ENCODE measurements at regions not wholly inside any gene's neighbourhood (a gene's known extent, or its start where the extent isn't known, plus 50 kb on each side); places are given as distances from the start of the nearest gene placed in this dataset.
"Not testable (repeated sequence)": the region's sequence is repeated elsewhere in the genome, so short reads cannot be mapped to it uniquely, and the experiment has no call there.

GRCh38 chr7:149566103-149566502 lies 68.5 kb upstream of the ZNF746 start:
- H3K9me3 ChIP-seq (ENCODE audit: control insufficient read depth in 2 of 2, low read length in 2 of 2): peaks cover 5 to 6% of the 10 kb centered on the region in 2 donors
- H3K27ac ChIP-seq (ENCODE audit: low read length): no peak overlapping the region
- H3K4me1 ChIP-seq (ENCODE audit: control insufficient read depth, insufficient read depth, low read length): peaks cover 18% of the 10 kb centered on the region
- H3K27me3 ChIP-seq (ENCODE audit: control insufficient read depth in 1 of 2, insufficient read depth in 2 of 2, low read length in 2 of 2): no peaks in the 10 kb centered on the region
- no peak overlapping the region for H3K4me3 ChIP-seq (ENCODE audit: low read length in 2 of 2)
- peaks cover 0 to 7% of the 10 kb centered on the region in 2 donors for H3K36me3 ChIP-seq (ENCODE audit: control insufficient read depth in 2 of 2, insufficient read depth in 2 of 2, low read length in 2 of 2)
- H3K9ac ChIP-seq (ENCODE audit: low read length in 2 of 2): no peak overlapping the region

GRCh38 chr7:149565096-149565382 lies 67.4 kb upstream of the ZNF746 start:
- Histone ChIP-seq H3K9ac (ENCODE audit: low read length in 2 of 2) (no peak overlapping the region), H3K4me3 (ENCODE audit: low read length in 2 of 2) (no peak overlapping the region), H3K36me3 (ENCODE audit: control insufficient read depth in 2 of 2, insufficient read depth in 2 of 2, low read length in 2 of 2) (peaks cover 0 to 10% of the 10 kb centered on the region in 2 donors), H3K27me3 (ENCODE audit: control insufficient read depth in 1 of 2, insufficient read depth in 2 of 2, low read length in 2 of 2) (no peaks in the 10 kb centered on the region), H3K9me3 (ENCODE audit: control insufficient read depth in 2 of 2, low read length in 2 of 2) (peaks cover 5 to 6% of the 10 kb centered on the region in 2 donors), H3K4me1 (ENCODE audit: control insufficient read depth, insufficient read depth, low read length) (peaks cover 18% of the 10 kb centered on the region), H3K27ac (ENCODE audit: low read length) (no peak overlapping the region)

GRCh38 chr7:149564340-149565095 lies 66.9 kb upstream of the ZNF746 start:
- H3K36me3 ChIP-seq (ENCODE audit: control insufficient read depth in 2 of 2, insufficient read depth in 2 of 2, low read length in 2 of 2): peaks cover 0 to 10% of the 10 kb centered on the region in 2 donors
- H3K9me3 ChIP-seq (ENCODE audit: control insufficient read depth in 2 of 2, low read length in 2 of 2): peaks cover 5 to 6% of the 10 kb centered on the region in 2 donors
- H3K27ac ChIP-seq (ENCODE audit: low read length): no peak overlapping the region
- no peak overlapping the region for H3K9ac ChIP-seq (ENCODE audit: low read length in 2 of 2)
- peaks cover 18% of the 10 kb centered on the region for H3K4me1 ChIP-seq (ENCODE audit: control insufficient read depth, insufficient read depth, low read length)
- no peaks in the 10 kb centered on the region for H3K27me3 ChIP-seq (ENCODE audit: control insufficient read depth in 1 of 2, insufficient read depth in 2 of 2, low read length in 2 of 2)
- H3K4me3 ChIP-seq (ENCODE audit: low read length in 2 of 2): no peak overlapping the region

GRCh38 chr7:149562602-149563001 lies 65.0 kb upstream of the ZNF746 start:
- Histone ChIP-seq H3K9me3 (ENCODE audit: control insufficient read depth in 2 of 2, low read length in 2 of 2) (peaks cover 0 to 3% of the 10 kb centered on the region in 2 donors), H3K4me3 (ENCODE audit: low read length in 2 of 2) (no peak overlapping the region), H3K27me3 (ENCODE audit: control insufficient read depth in 1 of 2, insufficient read depth in 2 of 2, low read length in 2 of 2) (no peaks in the 10 kb centered on the region), H3K4me1 (ENCODE audit: control insufficient read depth, insufficient read depth, low read length) (peaks cover 11% of the 10 kb centered on the region), H3K9ac (ENCODE audit: low read length in 2 of 2) (no peak overlapping the region), H3K36me3 (ENCODE audit: control insufficient read depth in 2 of 2, insufficient read depth in 2 of 2, low read length in 2 of 2) (peaks cover 6 to 19% of the 10 kb centered on the region in 2 donors), H3K27ac (ENCODE audit: low read length) (no peak overlapping the region)

GRCh38 chr7:149561072-149561471 lies 63.5 kb upstream of the ZNF746 start:
- Histone ChIP-seq H3K27me3 (ENCODE audit: control insufficient read depth in 1 of 2, insufficient read depth in 2 of 2, low read length in 2 of 2) (no peaks in the 10 kb centered on the region), H3K4me1 (ENCODE audit: control insufficient read depth, insufficient read depth, low read length) (no peaks in the 10 kb centered on the region), H3K36me3 (ENCODE audit: control insufficient read depth in 2 of 2, insufficient read depth in 2 of 2, low read length in 2 of 2) (peaks cover 10 to 17% of the 10 kb centered on the region in 2 donors), H3K4me3 (ENCODE audit: low read length in 2 of 2) (no peak overlapping the region), H3K27ac (ENCODE audit: low read length) (no peak overlapping the region), H3K9me3 (ENCODE audit: control insufficient read depth in 2 of 2, low read length in 2 of 2) (peaks cover 0 to 3% of the 10 kb centered on the region in 2 donors), H3K9ac (ENCODE audit: low read length in 2 of 2) (no peak overlapping the region)

- peaks cover 10 to 20% of the 10 kb centered on the region in 2 donors for H3K36me3 ChIP-seq (ENCODE audit: control insufficient read depth in 2 of 2, insufficient read depth in 2 of 2, low read length in 2 of 2)
Observed at GRCh38 chr7:149559711-149560110, 62.1 kb upstream of the ZNF746 start.

GRCh38 chr7:149558149-149558861 lies 60.7 kb upstream of the ZNF746 start:
- no peaks in the 10 kb centered on the region for H3K4me1 ChIP-seq (ENCODE audit: control insufficient read depth, insufficient read depth, low read length)
- no peak overlapping the region for H3K27ac ChIP-seq (ENCODE audit: low read length)
- H3K4me3 ChIP-seq (ENCODE audit: low read length in 2 of 2): no peak overlapping the region
- H3K27me3 ChIP-seq (ENCODE audit: control insufficient read depth in 1 of 2, insufficient read depth in 2 of 2, low read length in 2 of 2): no peaks in the 10 kb centered on the region
- no peak overlapping the region for H3K9ac ChIP-seq (ENCODE audit: low read length in 2 of 2)
- H3K36me3 ChIP-seq (ENCODE audit: control insufficient read depth in 2 of 2, insufficient read depth in 2 of 2, low read length in 2 of 2): peaks cover 10 to 20% of the 10 kb centered on the region in 2 donors
- H3K9me3 ChIP-seq (ENCODE audit: control insufficient read depth in 2 of 2, low read length in 2 of 2): no peaks in the 10 kb centered on the region

More at GRCh38 chr7:149559711-149560110, 62.1 kb upstream of the ZNF746 start:
- peaks cover 0 to 3% of the 10 kb centered on the region in 2 donors for H3K9me3 ChIP-seq (ENCODE audit: control insufficient read depth in 2 of 2, low read length in 2 of 2)
- no peaks in the 10 kb centered on the region for H3K27me3 ChIP-seq (ENCODE audit: control insufficient read depth in 1 of 2, insufficient read depth in 2 of 2, low read length in 2 of 2)
- H3K4me3 ChIP-seq (ENCODE audit: low read length in 2 of 2): no peak overlapping the region
- no peaks in the 10 kb centered on the region for H3K4me1 ChIP-seq (ENCODE audit: control insufficient read depth, insufficient read depth, low read length)
- no peak overlapping the region for H3K9ac ChIP-seq (ENCODE audit: low read length in 2 of 2)
- H3K27ac ChIP-seq (ENCODE audit: low read length): no peak overlapping the region

GRCh38 chr7:149556525-149556924 lies 58.9 kb upstream of the ZNF746 start:
- H3K36me3 ChIP-seq (ENCODE audit: control insufficient read depth in 2 of 2, insufficient read depth in 2 of 2, low read length in 2 of 2): peaks cover 17 to 25% of the 10 kb centered on the region in 2 donors
- not testable (repeated sequence) for H3K4me1 ChIP-seq (ENCODE audit: control insufficient read depth, insufficient read depth, low read length); H3K27ac ChIP-seq (ENCODE audit: low read length); H3K9ac ChIP-seq (ENCODE audit: low read length in 2 of 2); H3K9me3 ChIP-seq (ENCODE audit: control insufficient read depth in 2 of 2, low read length in 2 of 2); H3K27me3 ChIP-seq (ENCODE audit: control insufficient read depth in 1 of 2, insufficient read depth in 2 of 2, low read length in 2 of 2); H3K4me3 ChIP-seq (ENCODE audit: low read length in 2 of 2)

GRCh38 chr7:149554821-149555220 lies 57.2 kb upstream of the ZNF746 start:
- H3K9me3 ChIP-seq (ENCODE audit: control insufficient read depth in 2 of 2, low read length in 2 of 2); H3K9ac ChIP-seq (ENCODE audit: low read length in 2 of 2); H3K27me3 ChIP-seq (ENCODE audit: control insufficient read depth in 1 of 2, insufficient read depth in 2 of 2, low read length in 2 of 2); H3K4me1 ChIP-seq (ENCODE audit: control insufficient read depth, insufficient read depth, low read length); H3K27ac ChIP-seq (ENCODE audit: low read length); H3K4me3 ChIP-seq (ENCODE audit: low read length in 2 of 2): not testable (repeated sequence)
- H3K36me3 ChIP-seq (ENCODE audit: control insufficient read depth in 2 of 2, insufficient read depth in 2 of 2, low read length in 2 of 2): peaks cover 33 to 34% of the 10 kb centered on the region in 2 donors

GRCh38 chr7:149553991-149554390 lies 56.4 kb upstream of the ZNF746 start:
- peaks cover 41% of the 10 kb centered on the region in 2 donors for H3K36me3 ChIP-seq (ENCODE audit: control insufficient read depth in 2 of 2, insufficient read depth in 2 of 2, low read length in 2 of 2)
- not testable (repeated sequence) for H3K4me1 ChIP-seq (ENCODE audit: control insufficient read depth, insufficient read depth, low read length); H3K27me3 ChIP-seq (ENCODE audit: control insufficient read depth in 1 of 2, insufficient read depth in 2 of 2, low read length in 2 of 2); H3K9ac ChIP-seq (ENCODE audit: low read length in 2 of 2); H3K9me3 ChIP-seq (ENCODE audit: control insufficient read depth in 2 of 2, low read length in 2 of 2); H3K4me3 ChIP-seq (ENCODE audit: low read length in 2 of 2); H3K27ac ChIP-seq (ENCODE audit: low read length)

GRCh38 chr7:149552799-149553198 lies 55.2 kb upstream of the ZNF746 start:
- peaks cover 40 to 46% of the 10 kb centered on the region in 2 donors for H3K36me3 ChIP-seq (ENCODE audit: control insufficient read depth in 2 of 2, insufficient read depth in 2 of 2, low read length in 2 of 2)
- H3K4me1 ChIP-seq (ENCODE audit: control insufficient read depth, insufficient read depth, low read length): no peaks in the 10 kb centered on the region

More at GRCh38 chr7:149552799-149553198, 55.2 kb upstream of the ZNF746 start:
- Histone ChIP-seq H3K9ac (ENCODE audit: low read length in 2 of 2) (no peak overlapping the region), H3K9me3 (ENCODE audit: control insufficient read depth in 2 of 2, low read length in 2 of 2) (no peaks in the 10 kb centered on the region), H3K27ac (ENCODE audit: low read length) (no peak overlapping the region), H3K27me3 (ENCODE audit: control insufficient read depth in 1 of 2, insufficient read depth in 2 of 2, low read length in 2 of 2) (no peaks in the 10 kb centered on the region), H3K4me3 (ENCODE audit: low read length in 2 of 2) (no peak overlapping the region)

Data from stomach smooth muscle (tissue), 2 donors.